Astrocyte of the spinal cord (primary cell): ENCODE measurements at regions not wholly inside any gene's neighbourhood (a gene's known extent, or its start where the extent isn't known, plus 50 kb on each side); places are given as distances from the start of the nearest gene placed in this dataset.

Source experiments
- DNase-seq: peaks from one replicate; pipeline ENCODE4 v3.0.0; 2011; ENCODE audit warnings: low read depth, low spot score
- H3K4me3 ChIP-seq: 2 replicates; pipeline ENCODE4 v1.5.1; 2011; ENCODE audit warnings: low read depth, mild to moderate bottlenecking, low read length, moderate library complexity
- CTCF ChIP-seq: IDR thresholded peaks from 2 replicates; pipeline ENCODE4 v1.5.1; 2012; ENCODE audit warnings: low read depth, mild to moderate bottlenecking, low read length, inconsistent platforms
- in situ Hi-C: cut with HindIII; loops from 2 replicates; pipeline ENCODE4 v1.10.0; 2017; ENCODE audit warnings: low sequenced_read_pairs

GRCh38 chr9:21591221-21592062, 109.3 kb upstream of the IFNE start:
- peak overlapping the region; percentile 35 for H3K4me3 ChIP-seq
- in situ Hi-C loops, result loop anchor here (25.0 kb wide), 1 partner anchor 196 kb away; no protein-coding TSS in a partner anchor
- no peak for TF ChIP-seq CTCF
- peak; percentile 98 for DNase-seq

DNA sequence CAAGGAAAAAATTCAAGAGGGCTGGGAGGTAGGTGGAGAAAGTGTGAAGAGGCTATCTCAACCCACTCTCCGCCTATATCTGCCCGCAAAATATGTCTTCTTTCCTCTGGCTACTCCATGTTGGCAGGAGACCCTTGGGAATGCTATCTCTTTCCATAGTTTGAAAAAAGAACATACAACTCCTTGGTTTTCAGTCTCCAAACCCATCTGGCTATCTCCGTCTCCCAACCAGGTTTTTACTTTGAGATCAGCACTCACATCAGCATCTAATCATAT, 109.9 kb upstream of the IFNE start:
- no peak overlapping the region for H3K4me3 ChIP-seq
- no peak for TF ChIP-seq CTCF
- in situ Hi-C loops, result loop anchor here (25.0 kb wide), 1 partner anchor 195 kb away; no protein-coding TSS in a partner anchor
- no peak for DNase-seq

- in situ Hi-C loops, result loop anchor here (25.0 kb wide), 1 partner anchor 190 kb away; no protein-coding TSS in a partner anchor
- peak; percentile 29 for DNase-seq
- TF ChIP-seq CTCF, result no peak
- no peak overlapping the region for H3K4me3 ChIP-seq
Observed at GRCh38 chr9:21597284-21597683, 115.2 kb upstream of the IFNE start.

GRCh38 chr9:21598749-21599148, 116.6 kb upstream of the IFNE start:
- DNase-seq, result no peak
- H3K4me3 ChIP-seq, result no peak overlapping the region
- TF ChIP-seq CTCF, result no peak
- in situ Hi-C loops, result loop anchor here (25.0 kb wide), 1 partner anchor 189 kb away; no protein-coding TSS in a partner anchor

- DNase-seq, result peak; percentile 86
- no peak overlapping the region for H3K4me3 ChIP-seq
- TF ChIP-seq CTCF, result no peak
- in situ Hi-C loops, result no loop called here
Observed at GRCh38 chr9:21605489-21605931, 123.4 kb upstream of the IFNE start.

DNA sequence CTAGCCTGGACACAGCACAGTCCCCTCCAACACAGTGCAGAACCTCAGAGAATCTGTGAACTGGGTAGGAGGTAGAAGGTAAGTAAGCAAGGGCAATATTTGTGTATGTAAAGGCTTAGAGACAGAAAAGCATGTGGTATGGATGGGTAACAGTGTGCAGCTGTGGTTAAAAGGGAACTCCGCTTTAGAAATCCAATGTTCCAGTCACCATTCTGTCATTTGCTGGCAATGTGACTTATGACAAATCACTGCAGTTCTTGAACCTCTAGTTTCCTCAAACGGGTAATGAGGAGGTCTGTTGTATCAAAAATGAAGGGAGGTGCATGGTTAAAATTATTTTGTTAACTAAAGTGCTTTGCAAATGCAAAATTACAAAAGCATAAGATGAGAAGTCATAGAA, 125.5 kb upstream of the IFNE start:
- TF ChIP-seq CTCF, result no peak
- no peak for DNase-seq
- H3K4me3 ChIP-seq, result no peak overlapping the region
- in situ Hi-C loops, result no loop called here
